ENCODE measurements at regions not wholly inside any gene's neighbourhood (a gene's known extent, or its start where the extent isn't known, plus 50 kb on each side); places are given as distances from the start of the nearest gene placed in this dataset.

- DNase-seq = no peak
These were observed 450.5 kb upstream of the ACVR2A start for GRCh38 chr2:147394179-147394790.

- DNase-seq = no peak
These were observed 452.6 kb upstream of the ACVR2A start for GRCh38 chr2:147392180-147392579.

GRCh38 chr2:147390475-147390874 lies 454.4 kb upstream of the ACVR2A start:
- DNase-seq = no peak

- no peak for DNase-seq
These were observed 455.6 kb upstream of the ACVR2A start for GRCh38 chr2:147389218-147389617.

- DNase-seq = no peak
These were observed 456.6 kb upstream of the ACVR2A start for GRCh38 chr2:147388217-147388616.

GRCh38 chr2:147386284-147386683 lies 458.5 kb upstream of the ACVR2A start:
- no peak for DNase-seq

GRCh38 chr2:147385600-147385999 lies 459.2 kb upstream of the ACVR2A start:
- no peak for DNase-seq

- no peak for DNase-seq
These were observed 460.2 kb upstream of the ACVR2A start for GRCh38 chr2:147384659-147385058.

GRCh38 chr2:147382322-147382948 lies 462.4 kb upstream of the ACVR2A start:
- no peak for DNase-seq

GRCh38 chr2:147378403-147378802 lies 466.4 kb upstream of the ACVR2A start:
- no peak for DNase-seq

GRCh38 chr2:147375073-147375472 lies 469.8 kb upstream of the ACVR2A start:
- DNase-seq = no peak

- no peak for DNase-seq
These were observed 470.4 kb upstream of the ACVR2A start for GRCh38 chr2:147374423-147374811.

- no peak for DNase-seq
These were observed 470.9 kb upstream of the ACVR2A start for GRCh38 chr2:147373800-147374422.

GRCh38 chr2:147368306-147368705 lies 476.5 kb upstream of the ACVR2A start:
- DNase-seq = no peak

- DNase-seq = no peak
These were observed 478.6 kb upstream of the ACVR2A start for GRCh38 chr2:147366279-147366678.

GRCh38 chr2:147365622-147366021 lies 479.2 kb upstream of the ACVR2A start:
- no peak for DNase-seq

GRCh38 chr2:147364597-147364996 lies 480.2 kb upstream of the ACVR2A start:
- DNase-seq = no peak

GRCh38 chr2:147363181-147363580 lies 481.6 kb upstream of the ACVR2A start:
- no peak for DNase-seq

- DNase-seq = no peak
These were observed 486.5 kb upstream of the ACVR2A start for GRCh38 chr2:147358375-147358774.

GRCh38 chr2:147356157-147356556 lies 488.7 kb upstream of the ACVR2A start:
- no peak for DNase-seq

- no peak for DNase-seq
These were observed 489.1 kb upstream of the ACVR2A start for GRCh38 chr2:147355706-147356105.

GRCh38 chr2:147353072-147353381 lies 491.8 kb upstream of the ACVR2A start:
- no peak for DNase-seq

GRCh38 chr2:147352264-147353071 lies 492.4 kb upstream of the ACVR2A start:
- no peak for DNase-seq

- no peak for DNase-seq
These were observed 493.0 kb upstream of the ACVR2A start for GRCh38 chr2:147351784-147352183.

All from activated naive CD4-positive, alpha-beta T cell (primary cell).